ENCODE measurements at regions not wholly inside any gene's neighbourhood (a gene's known extent, or its start where the extent isn't known, plus 50 kb on each side); places are given as distances from the start of the nearest gene placed in this dataset.
A peak's percentile ranks its signal among the peaks of the same experiment; 100 is the strongest.

DNA sequence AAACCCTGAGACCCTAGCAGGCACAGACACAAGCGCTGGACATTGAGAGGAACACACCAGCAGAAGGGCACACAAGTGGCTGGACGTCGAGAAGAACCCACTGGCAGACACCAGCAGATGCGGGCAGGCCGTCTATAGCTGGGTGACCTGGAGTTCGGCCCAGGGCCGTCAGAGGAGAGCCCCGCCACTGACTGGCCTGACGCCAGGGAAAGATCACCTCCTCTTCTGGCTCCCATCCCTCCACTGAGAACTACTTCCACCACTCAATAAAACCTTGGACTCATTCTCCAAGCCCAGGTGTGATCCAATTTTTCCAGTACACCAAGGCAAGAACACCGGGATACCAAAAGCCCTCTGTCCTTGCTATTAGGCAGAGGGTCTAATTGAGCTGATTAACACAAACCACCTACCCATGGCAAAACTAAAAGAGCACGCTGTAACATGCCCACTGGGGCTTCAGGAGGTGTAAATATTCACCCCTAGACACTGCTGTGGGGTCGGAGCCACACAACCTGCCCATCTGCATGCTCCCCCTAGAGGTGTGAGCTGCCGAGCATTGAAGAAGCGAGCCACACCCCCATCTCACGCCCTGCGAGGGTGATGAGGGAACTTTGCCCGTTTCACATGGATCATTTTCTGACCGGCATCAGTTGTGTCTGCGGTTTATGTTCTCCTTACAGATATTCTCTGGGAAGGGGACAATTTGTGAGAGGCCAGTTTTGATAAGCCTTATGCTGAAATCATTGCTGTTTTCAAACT lies 104.8 kb downstream of the HLX start (continued):
- TF ChIP-seq, protein P1, sequence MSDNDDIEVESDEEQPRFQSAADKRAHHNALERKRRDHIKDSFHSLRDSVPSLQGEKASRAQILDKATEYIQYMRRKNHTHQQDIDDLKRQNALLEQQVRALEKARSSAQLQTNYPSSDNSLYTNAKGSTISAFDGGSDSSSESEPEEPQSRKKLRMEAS (IDR thresholded peaks at IDR 0.05; ENCODE audit: low read depth): no peak

DNA sequence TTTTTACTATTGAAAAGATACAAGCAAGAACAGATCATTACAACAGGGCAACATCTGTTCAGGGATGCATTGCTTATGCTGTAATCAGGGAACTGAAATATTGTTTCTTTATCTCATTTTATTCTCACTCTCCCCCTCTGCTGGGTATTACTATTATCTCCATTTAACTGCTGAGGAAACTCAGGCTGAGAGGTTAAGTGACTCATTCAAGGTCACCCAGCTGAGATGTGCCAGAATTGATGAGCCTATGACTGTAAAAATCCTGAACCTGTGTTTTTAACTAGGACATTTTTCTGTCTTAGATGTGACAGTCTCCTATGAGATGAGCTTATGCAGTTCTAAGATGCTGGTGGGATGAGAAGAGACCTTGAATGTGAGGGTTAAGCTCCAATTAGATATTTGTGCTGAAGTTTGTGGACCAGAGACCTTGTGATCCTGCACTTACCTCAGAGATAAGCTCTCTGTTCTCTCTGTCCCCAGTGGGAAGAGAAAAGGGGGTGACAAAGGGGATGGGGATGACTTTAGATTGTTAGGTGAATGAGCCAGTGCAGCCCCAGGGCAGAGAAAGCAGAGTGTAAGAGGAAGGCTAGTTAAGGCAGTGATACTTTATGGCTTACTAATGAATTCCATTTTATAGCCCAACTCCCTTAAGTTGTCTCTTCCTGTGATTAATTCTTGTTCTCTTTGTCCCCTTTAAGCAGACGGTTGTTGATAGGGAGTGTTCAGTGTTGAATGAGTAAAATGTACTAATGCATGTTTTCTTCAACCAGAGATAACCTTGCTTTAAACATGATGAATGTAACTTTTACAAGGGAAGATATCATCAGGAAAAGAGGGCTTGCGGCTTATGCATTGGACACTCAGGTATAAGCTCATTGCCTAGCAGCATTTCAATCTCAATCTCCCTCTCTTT lies 111.4 kb downstream of the HLX start:
- Histone ChIP-seq H4K20me1 (ENCODE audit: insufficient read depth) (no peaks in the 10 kb centered on the region), H3K27ac (ENCODE audit: low read depth in 2 of 2, low read length in 1 of 2) (no peak overlapping the region), H3K4me1 (ENCODE audit: control insufficient read depth in 1 of 2, insufficient read depth in 2 of 2, low read depth in 1 of 2, low read length in 1 of 2) (peaks cover 0 to 7% of the 10 kb centered on the region in 2 experiments; a peak in 2 of 4 replicates), H3K79me2 (ENCODE audit: insufficient read depth) (no peaks in the 10 kb centered on the region), H3K27me3 (ENCODE audit: insufficient read depth) (no peaks in the 10 kb centered on the region), H3K9me3 (no peaks in the 10 kb centered on the region), H3K4me2 (no peak overlapping the region), H3F3A (replicated peaks; ENCODE audit: insufficient read depth) (no peaks in the 10 kb centered on the region), H3K9me2 (no peaks in the 10 kb centered on the region), H3K9ac (no peak overlapping the region), H2AFZ (ENCODE audit: low read depth) (0 out of 2 replicates have a peak overlapping the region, but pooled peaks have one; percentile 5), H3K36me3 (replicated peaks in 1 of 2; ENCODE audit: control insufficient read depth in 1 of 2, insufficient read depth in 2 of 2, low read length in 1 of 2) (no peaks in the 10 kb centered on the region), H3K4me3 (ENCODE audit: low read depth in 2 of 2, low read length in 1 of 2) (no peak overlapping the region)
- WGBS (ENCODE audit: low lambda C conversion rate): 53% methylated on average over 2 of the region's 2 CpGs
- ChIA-PET POLR2A (no interaction called here), CTCF (interaction anchor here (1.2 kb wide), 1 partner anchor 13 kb away, joined by 3 read pairs; no protein-coding TSS in a partner anchor)
- no peak for DNase-seq
- no peak for TF ChIP-seq EZH2phosphoT487 (IDR thresholded peaks at IDR 0.05; ENCODE audit: borderline replicate concordance, low read depth)
- TF ChIP-seq, protein P2, sequence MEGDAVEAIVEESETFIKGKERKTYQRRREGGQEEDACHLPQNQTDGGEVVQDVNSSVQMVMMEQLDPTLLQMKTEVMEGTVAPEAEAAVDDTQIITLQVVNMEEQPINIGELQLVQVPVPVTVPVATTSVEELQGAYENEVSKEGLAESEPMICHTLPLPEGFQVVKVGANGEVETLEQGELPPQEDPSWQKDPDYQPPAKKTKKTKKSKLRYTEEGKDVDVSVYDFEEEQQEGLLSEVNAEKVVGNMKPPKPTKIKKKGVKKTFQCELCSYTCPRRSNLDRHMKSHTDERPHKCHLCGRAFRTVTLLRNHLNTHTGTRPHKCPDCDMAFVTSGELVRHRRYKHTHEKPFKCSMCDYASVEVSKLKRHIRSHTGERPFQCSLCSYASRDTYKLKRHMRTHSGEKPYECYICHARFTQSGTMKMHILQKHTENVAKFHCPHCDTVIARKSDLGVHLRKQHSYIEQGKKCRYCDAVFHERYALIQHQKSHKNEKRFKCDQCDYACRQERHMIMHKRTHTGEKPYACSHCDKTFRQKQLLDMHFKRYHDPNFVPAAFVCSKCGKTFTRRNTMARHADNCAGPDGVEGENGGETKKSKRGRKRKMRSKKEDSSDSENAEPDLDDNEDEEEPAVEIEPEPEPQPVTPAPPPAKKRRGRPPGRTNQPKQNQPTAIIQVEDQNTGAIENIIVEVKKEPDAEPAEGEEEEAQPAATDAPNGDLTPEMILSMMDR (IDR thresholded peaks at IDR 0.05): peak; percentile 37
- no peak for TF ChIP-seq RCOR1 (IDR thresholded peaks at IDR 0.05; ENCODE audit: low read length)
- peak; percentile 62; the same call in 1 of the 2 replicates for TF ChIP-seq FOSL2 (IDR thresholded peaks at IDR 0.05; ENCODE audit: borderline replicate concordance, low read depth)
- peak; percentile 51 for TF ChIP-seq JUND (IDR thresholded peaks at IDR 0.05)
- TF ChIP-seq TCF12 (IDR thresholded peaks at IDR 0.05): 0 out of 2 replicates have a peak, but pooled peaks have one; percentile 23
- TF ChIP-seq, protein P3, sequence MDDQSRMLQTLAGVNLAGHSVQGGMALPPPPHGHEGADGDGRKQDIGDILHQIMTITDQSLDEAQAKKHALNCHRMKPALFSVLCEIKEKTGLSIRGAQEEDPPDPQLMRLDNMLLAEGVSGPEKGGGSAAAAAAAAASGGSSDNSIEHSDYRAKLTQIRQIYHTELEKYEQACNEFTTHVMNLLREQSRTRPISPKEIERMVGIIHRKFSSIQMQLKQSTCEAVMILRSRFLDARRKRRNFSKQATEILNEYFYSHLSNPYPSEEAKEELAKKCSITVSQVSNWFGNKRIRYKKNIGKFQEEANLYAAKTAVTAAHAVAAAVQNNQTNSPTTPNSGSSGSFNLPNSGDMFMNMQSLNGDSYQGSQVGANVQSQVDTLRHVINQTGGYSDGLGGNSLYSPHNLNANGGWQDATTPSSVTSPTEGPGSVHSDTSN (IDR thresholded peaks at IDR 0.05): peak; percentile 52; the same call in 1 of the 2 replicates

DNA sequence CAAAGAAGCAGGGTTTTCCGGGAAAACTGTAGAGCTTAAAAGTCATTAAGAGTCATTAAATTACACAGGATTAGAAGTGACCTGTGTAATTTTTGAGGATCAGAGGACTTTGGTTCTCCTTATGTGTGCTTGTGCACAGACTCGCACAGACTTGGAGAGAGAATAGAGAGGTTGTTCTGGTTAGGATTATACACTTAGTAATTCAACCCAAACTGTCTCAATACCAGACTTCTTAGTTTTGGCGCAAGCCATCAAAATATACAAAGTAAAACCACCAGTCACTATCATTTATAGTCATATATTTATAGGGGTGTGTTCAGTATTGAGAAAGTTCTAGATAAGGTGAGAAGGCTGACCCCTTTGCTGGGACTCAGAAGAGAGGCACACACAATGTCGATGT lies 112.3 kb downstream of the HLX start:
- H3K4me2 ChIP-seq: no peak overlapping the region
- peaks cover 0 to 7% of the 10 kb centered on the region in 2 experiments; a peak in 2 of 4 replicates for H3K4me1 ChIP-seq (ENCODE audit: control insufficient read depth in 1 of 2, insufficient read depth in 2 of 2, low read depth in 1 of 2, low read length in 1 of 2)
- no peak overlapping the region for H2AFZ ChIP-seq (ENCODE audit: low read depth)
- whole genome bisulfite sequencing (ENCODE audit: low lambda C conversion rate): 90% methylated on average over 4 of the region's 4 CpGs
- DNase-seq: no peak
- CTCF ChIA-PET: interaction anchor here (0.6 to 2.1 kb wide), 3 partner anchors 26 to 212 kb away, joined by 3 to 7 read pairs (median 3); no protein-coding TSS in a partner anchor
- POLR2A ChIA-PET: no interaction called here
- H3K9ac ChIP-seq: no peak overlapping the region
- H3K36me3 ChIP-seq (replicated peaks in 1 of 2; ENCODE audit: control insufficient read depth in 1 of 2, insufficient read depth in 2 of 2, low read length in 1 of 2): no peaks in the 10 kb centered on the region
- no peaks in the 10 kb centered on the region for H3K79me2 ChIP-seq (ENCODE audit: insufficient read depth)
- H4K20me1 ChIP-seq (ENCODE audit: insufficient read depth): no peaks in the 10 kb centered on the region
- H3K9me3 ChIP-seq: no peaks in the 10 kb centered on the region
- H3K9me2 ChIP-seq: no peaks in the 10 kb centered on the region
- H3K27me3 ChIP-seq (ENCODE audit: insufficient read depth): no peaks in the 10 kb centered on the region
- no peaks in the 10 kb centered on the region for H3F3A ChIP-seq (replicated peaks; ENCODE audit: insufficient read depth)
- H3K4me3 ChIP-seq (ENCODE audit: low read depth in 2 of 2, low read length in 1 of 2): no peak overlapping the region
- H3K27ac ChIP-seq (ENCODE audit: low read depth in 2 of 2, low read length in 1 of 2): peak overlapping the region in 1 of 2 experiments; percentile 40; a peak in 1 of 4 replicates
- TF ChIP-seq TAF1 (IDR thresholded peaks at IDR 0.05; ENCODE audit: borderline replicate concordance, low read depth, low read length) (no peak), YY1 (IDR thresholded peaks at IDR 0.05; ENCODE audit: low read depth) (no peak), EZH2phosphoT487 (IDR thresholded peaks at IDR 0.05; ENCODE audit: borderline replicate concordance, low read depth) (no peak), EP300 (IDR thresholded peaks at IDR 0.05; ENCODE audit: borderline replicate concordance in 1 of 2, low read depth in 1 of 2, low read length in 1 of 2) (no peak), JUND (IDR thresholded peaks at IDR 0.05) (no peak), ELF1 (IDR thresholded peaks at IDR 0.05) (no peak), MEF2A (IDR thresholded peaks at IDR 0.05; ENCODE audit: borderline replicate concordance, low read depth) (no peak), FOSL2 (IDR thresholded peaks at IDR 0.05; ENCODE audit: borderline replicate concordance, low read depth) (no peak), RCOR1 (IDR thresholded peaks at IDR 0.05; ENCODE audit: low read length) (no peak), TEAD4 (IDR thresholded peaks at IDR 0.05; ENCODE audit: borderline replicate concordance, insufficient read depth) (no peak), NFIC (IDR thresholded peaks at IDR 0.05; ENCODE audit: borderline replicate concordance) (no peak)
- TF ChIP-seq, protein P4, sequence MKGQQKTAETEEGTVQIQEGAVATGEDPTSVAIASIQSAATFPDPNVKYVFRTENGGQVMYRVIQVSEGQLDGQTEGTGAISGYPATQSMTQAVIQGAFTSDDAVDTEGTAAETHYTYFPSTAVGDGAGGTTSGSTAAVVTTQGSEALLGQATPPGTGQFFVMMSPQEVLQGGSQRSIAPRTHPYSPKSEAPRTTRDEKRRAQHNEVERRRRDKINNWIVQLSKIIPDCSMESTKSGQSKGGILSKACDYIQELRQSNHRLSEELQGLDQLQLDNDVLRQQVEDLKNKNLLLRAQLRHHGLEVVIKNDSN (IDR thresholded peaks at IDR 0.05; ENCODE audit: borderline replicate concordance, low read depth): no peak
- TF ChIP-seq, protein P2 (IDR thresholded peaks at IDR 0.05): no peak
